ENCODE measurements at regions not wholly inside any gene's neighbourhood (a gene's known extent, or its start where the extent isn't known, plus 50 kb on each side); places are given as distances from the start of the nearest gene placed in this dataset.
"Not testable (repeated sequence)": the region's sequence is repeated elsewhere in the genome, so short reads cannot be mapped to it uniquely, and the experiment has no call there.

DNA sequence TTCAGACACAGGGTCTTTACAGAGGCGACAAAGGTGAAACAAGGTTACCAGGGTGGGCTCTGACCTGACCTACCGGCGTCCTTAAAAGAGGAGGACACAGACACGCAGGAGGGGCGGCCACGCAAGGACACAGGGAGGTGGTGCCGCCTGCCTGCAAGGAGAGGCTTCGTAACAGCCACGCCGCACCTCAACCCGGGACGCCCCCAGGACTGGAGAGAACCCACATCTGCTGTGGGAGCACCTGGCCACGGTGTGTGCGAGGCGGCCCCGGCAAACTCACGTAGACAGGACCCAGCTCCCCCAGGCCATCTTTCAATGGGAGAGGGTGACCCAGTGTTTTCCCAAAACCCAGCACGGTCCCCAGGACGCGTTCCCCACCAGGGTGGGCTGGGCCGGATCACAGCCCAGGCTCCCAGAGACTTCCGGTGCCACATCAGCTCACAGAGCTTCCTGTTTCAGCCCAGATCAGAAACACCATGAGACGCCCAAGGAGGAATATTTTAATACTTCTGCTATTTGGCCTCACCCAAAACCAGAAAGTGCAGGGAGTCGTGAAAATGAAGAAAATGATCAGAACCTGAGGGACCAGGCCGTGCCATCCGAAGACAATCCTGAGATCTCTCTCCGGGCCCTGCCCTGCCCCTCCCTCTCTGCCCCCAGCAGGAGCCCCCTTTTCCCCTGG lies 5417.4 kb upstream of the TPTE start:
- DNase-seq (ENCODE audit: low read depth, low spot score) = not testable (repeated sequence)

DNA sequence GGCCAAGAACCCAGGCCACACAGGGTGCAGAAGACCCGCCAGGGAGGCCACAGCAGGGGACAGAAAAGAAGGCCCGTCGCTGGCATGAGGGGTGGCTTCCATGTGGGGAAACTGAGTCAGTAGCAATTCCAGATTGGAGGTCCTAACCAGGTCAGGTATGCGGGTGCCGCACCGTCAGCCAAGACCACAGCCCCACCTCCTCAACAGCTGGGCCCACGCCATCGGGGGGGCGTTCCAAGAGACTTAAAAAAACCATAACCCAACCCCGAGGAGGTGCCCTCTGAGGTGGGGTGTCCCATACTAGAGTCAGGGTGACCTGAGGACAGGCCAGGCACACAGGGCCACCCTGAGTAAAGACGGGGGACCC lies 5416.8 kb upstream of the TPTE start:
- DNase-seq (ENCODE audit: low read depth, low spot score) = not testable (repeated sequence)

DNA sequence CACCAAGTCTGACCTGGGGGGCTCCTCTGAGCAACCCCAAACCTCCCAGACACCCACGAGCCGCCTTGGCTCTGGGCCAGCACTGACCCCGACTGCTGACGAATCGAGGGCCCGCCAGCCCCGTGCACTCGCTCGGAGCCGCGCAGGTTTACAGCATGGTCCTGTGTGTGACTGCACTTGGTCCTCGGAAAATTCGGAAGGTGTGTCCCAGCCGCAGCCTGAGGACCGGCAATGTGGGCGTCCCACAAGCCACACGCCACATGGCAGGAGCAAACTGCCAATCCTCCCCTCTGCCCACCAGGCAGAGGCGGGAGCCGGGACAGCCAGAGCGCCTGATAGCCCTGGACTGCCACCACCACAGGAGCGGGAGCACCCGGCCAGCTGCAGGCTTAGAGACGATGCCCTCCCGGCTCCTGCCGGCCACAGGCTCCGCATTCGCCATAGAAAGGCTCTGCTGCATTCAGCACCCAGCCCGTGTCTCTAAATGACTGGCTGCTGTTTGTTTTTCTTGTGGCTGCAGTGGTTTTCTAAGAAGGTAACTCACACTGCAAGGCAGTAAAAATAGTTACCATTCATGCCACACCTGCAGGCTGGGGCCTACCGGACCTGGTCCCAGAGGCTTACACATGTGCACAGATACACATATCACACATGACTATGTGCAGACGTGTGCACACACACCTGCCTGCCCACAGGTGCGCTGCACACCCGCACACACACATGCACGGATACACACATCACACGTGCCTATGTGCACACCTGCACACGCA lies 5415.3 kb upstream of the TPTE start:
- not testable (repeated sequence) for DNase-seq (ENCODE audit: low read depth, low spot score)

DNA sequence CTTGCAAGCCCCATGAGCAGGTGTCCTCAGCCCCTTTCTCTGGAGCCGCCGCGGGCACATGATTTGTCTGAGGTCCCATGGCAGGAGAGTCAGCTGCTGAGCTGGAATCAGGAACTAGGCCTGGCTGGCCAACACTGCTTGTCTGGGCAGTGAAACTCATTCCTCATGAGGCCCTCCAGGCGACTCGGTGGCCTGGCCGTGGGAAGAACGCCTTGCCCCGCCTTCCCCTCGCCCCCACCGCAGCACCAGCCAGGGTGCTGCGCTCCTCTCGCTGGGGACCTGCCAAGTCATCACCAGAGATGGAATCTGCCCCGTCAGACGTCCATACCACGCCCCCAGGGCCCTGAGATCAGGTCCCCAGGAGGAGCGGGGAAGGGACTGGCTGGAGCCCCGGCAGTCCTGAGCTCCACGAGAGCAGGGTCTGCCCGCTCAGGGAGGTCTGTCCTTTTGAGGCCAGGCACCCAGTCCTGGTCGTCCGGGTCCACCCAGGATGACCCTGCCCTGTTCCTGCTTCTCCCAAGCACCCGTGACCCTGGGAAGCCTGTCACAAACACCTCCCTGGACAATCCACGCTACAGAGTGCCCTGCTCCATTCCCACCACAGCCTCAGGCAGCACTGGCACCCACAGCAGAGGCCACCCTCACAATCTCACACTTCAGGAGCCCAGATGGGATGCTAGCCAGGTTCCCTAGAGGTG lies 5414.5 kb upstream of the TPTE start:
- not testable (repeated sequence) for DNase-seq (ENCODE audit: low read depth, low spot score)

DNA sequence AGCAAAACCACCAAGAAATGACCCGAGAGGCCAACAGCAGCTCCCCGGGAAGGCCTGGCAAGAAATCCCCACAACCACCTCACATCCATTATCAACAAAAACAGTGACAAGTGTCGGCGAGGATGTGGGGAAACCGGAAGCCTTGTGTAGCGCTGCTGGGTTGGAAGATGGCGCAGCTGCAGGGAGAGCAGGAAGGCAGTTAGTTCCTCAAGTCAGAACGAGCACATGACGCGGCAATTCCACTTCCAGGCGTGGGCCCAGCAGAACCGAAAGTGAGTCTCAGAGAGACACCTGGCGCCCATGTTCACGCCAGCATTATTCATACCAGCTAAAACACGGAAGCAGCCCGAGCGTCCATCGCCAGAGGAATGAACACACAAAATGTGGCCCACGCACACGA lies 5413.7 kb upstream of the TPTE start:
- not testable (repeated sequence) for DNase-seq (ENCODE audit: low read depth, low spot score)

DNA sequence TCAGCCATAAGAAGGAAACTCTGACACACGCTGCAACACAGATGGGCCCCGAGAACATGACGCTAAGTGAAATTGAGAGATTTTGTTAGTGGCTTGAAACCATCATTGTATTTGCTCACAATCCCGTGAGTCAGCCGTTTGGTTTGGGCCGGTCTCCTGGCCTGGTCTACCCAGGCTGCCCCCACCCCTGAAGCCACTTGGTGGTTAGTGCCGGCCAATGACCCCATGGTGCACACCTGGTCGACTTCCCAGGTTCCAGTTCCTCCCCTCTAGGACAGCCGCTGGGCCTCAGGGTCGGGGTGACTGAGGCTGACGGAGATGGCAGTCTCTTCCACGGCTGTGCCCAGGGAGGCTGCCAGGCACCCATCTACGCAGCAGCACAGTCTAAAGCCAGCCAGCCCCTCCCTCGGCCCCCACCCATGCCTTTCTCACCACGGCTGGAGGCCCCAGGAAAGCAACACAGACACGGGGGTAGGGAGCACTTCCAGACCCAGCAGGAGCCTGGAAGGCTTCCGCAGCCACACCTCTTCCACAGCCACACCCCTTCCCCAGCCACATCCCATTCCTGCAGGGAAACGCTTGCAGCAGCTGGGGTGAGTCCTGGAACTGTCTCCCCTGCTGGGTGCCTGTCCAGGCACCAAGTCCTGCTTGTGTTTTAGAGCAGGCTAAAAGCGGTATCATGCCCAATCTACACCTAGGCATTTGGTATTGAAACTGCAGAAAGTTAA lies 5413.2 kb upstream of the TPTE start:
- DNase-seq (ENCODE audit: low read depth, low spot score) = not testable (repeated sequence)

DNA sequence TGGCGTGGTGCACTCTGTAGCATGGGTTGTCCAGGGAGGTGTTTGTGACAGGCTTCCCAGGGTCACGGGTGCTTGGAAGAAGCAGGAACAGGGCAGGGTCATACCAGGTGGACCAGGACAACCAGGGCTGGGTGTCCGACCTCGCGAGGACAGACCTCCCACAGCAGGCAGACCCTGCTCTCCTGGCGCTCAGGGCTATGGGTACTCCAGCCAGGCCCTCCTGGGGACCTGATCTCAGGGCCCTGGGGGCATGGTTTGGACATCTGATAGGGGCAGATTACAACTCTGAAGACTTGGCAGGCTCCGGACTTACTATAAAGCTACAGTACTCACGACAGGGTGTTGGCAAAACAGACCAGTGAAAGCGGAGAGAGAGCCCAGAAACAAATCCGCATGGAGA lies 5410.2 kb upstream of the TPTE start:
- not testable (repeated sequence) for DNase-seq (ENCODE audit: low read depth, low spot score)

DNA sequence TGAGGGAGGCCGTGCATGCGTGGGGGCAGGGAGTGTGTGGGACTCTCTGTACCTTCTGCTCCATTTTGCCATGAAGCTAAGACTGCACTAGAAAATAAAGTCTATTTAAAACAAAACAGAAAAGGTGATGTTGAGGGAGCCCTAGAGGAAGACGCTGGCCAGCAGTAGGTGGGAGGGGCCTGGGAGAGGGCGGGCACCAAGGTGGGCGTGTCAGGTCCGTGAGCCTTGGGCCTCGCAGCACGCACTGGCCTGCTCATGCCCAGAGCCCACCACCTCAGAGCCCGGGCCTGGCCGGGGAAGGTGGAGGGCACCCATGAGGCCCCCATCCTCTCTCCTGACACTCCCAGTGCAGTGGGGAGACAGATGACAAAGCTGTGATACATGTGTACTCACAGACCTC lies 5408.3 kb upstream of the TPTE start:
- DNase-seq (ENCODE audit: low read depth, low spot score) = not testable (repeated sequence)

DNA sequence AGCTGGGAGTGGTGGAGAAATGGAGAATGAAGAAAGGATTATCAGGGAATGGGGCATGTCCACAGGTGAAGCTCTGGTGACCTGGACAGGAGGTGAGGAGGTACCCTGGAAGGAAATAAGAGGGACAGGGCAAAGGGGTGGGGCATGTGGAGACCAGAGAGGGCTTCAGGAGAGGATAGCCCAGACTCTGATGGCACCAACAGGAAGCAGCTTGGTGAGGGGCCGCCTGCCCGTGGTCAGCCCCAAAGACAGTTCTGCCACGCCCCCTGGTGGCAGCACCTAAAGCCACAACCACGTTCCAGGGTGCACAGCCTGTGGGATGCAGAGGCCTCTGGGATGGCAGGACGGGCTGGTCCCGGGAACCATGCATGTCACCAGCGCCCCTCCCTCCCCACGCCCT lies 5406.9 kb upstream of the TPTE start:
- not testable (repeated sequence) for DNase-seq (ENCODE audit: low read depth, low spot score)

DNA sequence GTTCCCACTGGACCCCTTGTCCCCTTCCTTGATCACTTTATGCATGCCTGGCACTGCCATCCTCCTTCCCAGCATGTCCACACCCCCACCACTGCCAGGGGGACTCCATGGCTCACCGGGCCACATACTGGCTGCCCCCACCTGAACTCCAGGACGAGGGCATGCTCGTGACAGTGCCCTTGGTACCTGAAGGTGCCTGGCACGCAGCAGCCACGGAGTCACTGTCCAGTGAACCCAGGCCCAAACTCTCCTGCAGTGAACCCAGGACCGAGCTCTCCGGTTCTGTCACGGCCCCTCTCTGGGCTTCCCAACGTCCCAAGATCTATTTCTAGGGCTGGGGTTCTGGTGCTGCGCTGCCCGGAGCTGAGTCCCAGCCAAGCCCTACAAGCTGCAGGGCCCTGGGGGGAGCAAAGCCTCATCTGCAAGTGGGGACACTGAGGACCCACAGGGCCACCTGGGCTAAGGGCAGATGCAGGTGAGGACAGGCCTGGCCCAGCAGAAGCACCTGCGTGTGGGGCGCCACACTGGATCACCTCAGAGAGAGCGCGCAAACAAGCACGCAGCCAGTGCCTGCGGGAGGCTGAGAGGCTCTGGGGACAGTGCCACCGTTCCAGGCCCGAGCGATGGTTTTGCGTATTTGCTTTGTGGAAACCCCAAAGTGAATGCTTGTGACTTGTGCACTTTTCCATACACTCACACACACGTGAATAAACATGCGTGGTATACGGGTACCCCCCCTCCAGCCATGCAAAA lies 5406.3 kb upstream of the TPTE start:
- DNase-seq (ENCODE audit: low read depth, low spot score) = not testable (repeated sequence)

DNA sequence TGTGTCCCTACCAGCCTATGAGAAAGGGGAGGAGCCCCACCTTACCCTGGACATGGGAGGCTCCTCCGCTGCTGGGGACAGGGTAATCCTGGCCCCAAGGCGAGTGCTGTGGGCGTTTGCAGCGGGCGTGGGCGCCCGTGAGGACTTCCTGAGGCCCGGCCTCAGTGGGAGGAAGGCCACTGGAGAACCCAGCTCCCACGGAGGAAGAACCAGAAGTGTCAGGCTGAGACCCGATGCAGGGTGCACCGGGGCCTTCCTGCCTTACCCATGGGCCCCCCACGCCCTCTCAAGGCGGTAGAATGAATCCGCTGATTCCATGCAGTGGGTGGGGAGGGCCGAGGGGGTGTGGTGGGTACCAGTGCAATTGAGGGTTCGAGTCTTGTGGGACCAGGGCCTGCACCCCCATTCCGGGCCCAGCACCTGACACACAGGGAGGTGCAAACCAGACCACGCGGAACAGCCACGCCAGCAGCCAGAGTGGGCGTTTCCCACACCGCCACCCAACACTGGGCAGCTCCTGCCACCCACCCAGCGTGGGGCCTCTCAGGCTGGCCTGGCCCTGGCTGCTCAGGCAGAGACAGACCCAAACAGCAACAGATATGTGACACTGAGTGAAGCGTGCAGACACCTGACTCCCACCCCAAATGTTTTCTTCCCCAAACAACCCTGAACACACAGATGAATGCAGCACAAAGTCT lies 5405.6 kb upstream of the TPTE start:
- not testable (repeated sequence) for DNase-seq (ENCODE audit: low read depth, low spot score)

DNA sequence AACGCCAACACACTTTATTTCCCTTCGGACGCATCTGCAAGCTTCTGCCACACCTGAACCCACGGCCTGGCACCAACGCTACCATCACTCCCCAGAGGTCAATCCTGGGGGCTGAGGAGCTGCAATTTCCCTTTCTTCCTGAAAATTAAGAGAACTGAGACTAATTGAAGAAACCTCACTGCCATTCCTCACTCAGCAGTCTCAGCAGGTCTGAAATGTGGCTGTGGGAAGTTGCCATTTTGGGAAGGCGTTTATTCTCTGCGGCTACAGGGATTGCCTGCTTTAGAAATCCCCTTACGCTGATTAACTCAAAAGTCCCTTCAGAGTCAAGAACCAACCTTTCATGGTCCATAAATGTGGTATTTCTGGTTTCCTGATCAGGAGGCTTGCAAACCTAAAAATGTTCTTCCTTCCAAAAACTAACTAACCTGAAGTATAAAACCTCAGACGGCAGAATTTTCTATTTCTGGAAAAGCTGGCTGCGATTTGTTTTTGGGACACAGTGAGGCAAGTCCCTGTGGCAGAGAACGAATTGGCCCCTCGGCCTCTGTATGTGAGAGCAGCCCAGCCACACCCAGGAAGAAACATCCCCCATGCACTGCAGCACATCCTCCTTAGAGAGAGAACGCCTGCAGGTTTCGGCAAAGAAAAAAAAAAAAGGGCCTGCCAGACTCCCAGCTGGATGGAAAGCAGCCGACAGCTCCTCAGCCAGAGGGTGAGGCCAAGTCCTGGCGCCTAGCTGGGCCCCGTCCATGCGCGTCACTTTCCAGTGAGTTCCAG lies 5404.8 kb upstream of the TPTE start:
- DNase-seq (ENCODE audit: low read depth, low spot score) = not testable (repeated sequence)

DNA sequence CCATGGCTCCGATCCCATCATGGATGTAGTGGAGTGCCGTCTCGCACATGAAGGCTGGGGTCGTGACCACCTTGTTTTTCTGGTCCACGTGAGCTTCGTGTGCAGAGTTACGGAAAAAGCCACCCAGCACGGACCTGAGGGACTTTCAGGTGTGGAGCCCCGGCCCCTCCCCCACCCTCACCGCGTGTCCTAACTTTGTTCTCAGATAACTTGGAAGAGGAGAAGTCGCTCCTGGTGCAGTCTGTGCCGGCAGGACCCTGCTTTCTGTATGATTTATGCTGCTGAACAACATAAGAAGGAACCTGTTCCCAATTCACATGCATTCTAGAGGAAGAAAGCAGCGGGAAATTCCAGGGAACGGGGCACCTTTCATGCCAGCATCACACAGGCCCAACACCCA lies 5404.2 kb upstream of the TPTE start:
- DNase-seq (ENCODE audit: low read depth, low spot score) = not testable (repeated sequence)

DNA sequence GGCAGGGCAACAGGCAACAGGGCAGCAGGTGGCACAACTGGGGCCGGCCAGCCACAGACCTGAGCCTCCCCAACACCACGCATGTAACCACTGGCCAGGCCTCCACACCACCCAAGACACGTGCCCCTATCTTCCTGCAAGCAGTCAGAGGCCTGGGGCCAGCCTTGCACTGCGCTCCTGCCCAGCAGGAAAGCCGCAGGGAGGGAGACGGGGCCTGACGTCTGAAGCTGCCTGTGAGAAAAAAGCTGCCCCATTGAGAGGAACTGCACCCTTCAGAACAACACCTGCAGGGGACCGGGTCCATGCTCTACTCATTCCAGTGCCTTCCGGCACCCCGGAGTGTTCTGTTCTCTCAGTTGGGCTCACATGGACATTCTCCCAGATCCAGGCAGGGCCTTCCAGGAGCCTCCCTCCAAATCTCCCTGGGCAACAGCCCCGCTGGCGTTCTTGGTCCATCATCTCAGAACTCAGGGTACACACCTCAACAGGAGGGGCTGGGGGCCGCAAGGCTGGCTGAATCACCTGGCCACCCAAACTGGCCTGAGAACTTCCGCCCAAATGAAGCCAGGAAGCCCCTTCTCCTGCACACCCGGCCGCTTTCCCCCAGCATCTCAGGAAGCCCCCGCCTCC lies 5403.6 kb upstream of the TPTE start:
- not testable (repeated sequence) for DNase-seq (ENCODE audit: low read depth, low spot score)

DNA sequence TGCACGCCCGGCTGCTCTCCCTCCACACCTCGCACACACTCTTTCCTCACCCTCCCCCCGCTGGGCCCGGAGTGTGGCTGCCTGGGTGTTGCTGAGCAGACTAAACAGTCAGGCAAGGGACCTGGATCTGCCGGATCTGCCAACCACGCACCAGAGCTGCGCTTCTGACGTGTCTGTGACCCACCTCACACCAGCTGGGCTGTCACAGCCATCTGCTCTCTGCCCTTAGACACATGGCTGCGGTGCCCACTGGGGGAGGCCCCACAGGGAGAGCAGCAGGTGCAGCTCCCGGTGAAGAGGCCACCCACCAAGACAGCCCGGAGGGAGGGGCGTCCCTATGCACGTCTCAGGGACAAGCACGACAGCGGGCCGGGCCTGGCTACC lies 5403.1 kb upstream of the TPTE start:
- not testable (repeated sequence) for DNase-seq (ENCODE audit: low read depth, low spot score)

DNA sequence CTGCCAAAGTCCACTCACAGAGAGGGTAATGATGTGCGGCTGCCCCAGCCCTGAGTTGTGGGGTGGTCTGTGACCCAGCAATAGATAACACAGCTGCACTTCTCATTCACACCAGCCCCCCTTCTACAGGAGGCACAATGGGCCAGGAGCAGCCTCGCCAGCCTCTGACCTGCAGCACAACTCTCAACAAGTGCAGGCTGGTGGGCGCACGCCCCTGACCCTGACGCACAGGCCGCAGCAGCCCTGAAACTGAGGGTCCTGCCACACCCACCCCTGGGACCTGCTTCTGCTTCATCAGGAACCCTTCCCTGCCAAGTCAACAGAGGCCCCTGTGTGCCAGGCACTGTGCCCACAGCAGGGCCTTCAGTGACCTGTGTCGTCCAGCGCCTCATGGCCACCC lies 5402.2 kb upstream of the TPTE start:
- not testable (repeated sequence) for DNase-seq (ENCODE audit: low read depth, low spot score)

DNA sequence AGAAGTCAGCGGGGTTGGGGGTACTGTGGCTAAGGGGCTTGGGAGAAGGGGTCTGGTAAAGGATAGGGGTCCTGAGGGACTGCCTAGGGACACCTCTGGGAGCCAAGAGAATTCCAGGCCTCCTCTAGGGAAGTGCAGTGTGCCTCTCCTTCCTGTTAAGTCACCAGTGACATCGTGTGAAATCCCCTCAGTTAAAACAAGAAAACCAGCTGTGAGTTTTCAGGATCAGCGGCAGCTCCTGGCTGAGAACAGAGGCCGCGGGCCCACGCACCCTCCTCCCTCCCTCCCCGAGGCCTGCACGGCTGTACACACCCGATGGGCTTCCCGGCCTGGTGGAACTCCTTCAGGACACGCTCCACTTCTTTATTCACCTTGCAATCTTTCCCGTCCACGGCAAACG lies 5400.0 kb upstream of the TPTE start:
- DNase-seq (ENCODE audit: low read depth, low spot score) = not testable (repeated sequence)

DNA sequence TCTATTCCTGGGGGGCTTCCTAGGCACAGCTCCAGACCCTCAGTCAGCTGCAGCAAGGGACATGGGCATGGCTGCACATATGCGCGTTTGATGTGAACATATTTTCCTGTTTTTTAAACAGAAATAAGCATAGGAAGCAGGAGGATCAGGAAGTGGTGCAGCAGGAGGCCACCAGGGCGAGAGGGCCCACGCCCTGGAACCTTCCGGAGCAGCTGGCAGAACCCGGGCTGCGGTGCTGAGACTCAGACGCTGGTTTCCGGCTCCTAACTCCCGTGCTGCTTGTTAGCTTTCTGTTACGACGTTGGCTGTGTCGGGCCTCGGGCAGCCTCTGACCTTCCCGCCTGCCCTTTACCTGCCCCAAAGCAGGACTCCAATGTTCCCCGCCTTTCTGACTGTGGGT lies 5399.5 kb upstream of the TPTE start:
- not testable (repeated sequence) for DNase-seq (ENCODE audit: low read depth, low spot score)

DNA sequence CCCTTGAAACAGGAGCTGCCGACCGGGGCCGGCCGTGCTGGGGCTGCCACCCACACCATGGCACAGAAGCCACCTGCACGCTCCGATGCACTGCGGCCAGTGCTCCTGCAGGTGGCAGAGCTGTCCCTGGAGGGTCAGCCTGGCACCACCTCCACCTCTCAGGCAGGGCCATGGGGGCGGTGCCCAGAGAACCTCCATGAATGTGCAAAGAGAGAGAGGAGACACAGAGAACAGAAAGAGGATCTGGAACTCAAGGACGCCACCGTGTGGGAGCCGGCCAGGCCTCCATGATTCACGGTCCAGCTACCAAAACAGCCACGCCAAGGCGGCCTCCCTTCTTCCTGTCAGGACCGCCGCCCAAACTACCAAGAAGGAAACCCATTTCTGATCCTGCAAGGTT lies 5397.7 kb upstream of the TPTE start:
- not testable (repeated sequence) for DNase-seq (ENCODE audit: low read depth, low spot score)
